ENCODE measurements at regions not wholly inside any gene's neighbourhood (a gene's known extent, or its start where the extent isn't known, plus 50 kb on each side); places are given as distances from the start of the nearest gene placed in this dataset.

DNA sequence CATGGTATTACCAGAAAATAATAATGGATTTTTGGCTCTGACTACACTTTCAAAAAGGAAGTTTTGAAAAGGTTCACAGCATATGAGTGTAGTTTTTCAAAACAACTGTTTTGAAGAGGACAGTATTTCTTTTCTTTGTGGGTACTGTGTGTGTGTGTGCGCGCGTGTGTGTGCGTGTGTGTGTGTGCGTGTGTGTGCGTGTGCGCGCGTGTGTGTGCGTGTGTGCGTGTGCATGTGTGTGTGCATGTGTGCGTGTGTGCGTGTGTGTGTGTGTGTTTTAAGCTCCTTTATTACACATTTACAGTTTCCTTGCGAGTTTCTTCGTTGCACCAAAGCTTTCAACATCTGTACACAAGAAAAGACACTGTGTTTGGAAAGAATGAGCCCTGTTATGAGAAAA, 755.4 kb downstream of the SH3BGRL start:
- no peak for DNase-seq (ENCODE audit: low spot score)

DNA sequence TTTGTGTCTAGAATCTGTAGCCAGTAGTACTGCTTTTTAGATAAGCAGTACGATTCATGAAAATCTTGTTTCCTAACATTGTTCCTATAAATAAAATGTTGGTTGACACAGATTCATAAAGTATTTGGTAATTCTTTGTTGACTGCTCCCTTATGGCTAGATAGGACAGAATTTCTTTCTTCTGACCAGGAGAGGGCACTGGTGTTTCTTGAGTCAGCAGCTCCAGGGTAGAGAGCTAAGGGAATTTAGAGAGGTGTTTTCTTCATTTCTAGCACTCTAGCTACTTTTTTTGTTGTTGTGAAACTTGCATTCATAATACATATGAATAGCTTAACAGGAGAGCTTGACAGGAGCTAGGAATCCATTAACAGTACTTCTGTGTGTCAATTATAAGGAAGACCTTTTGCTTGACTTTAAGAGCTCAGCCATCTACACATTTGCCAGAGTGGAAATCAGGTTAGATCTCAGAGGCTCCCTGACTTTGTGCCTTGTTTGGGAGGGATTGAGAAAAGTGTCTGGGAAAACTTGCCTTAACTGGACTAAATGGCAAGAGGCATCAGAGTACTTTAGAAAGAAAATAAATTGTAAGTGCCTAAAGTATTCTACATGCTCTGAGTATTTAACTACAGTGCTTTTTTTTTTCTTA, 756.1 kb downstream of the SH3BGRL start:
- H3K9ac ChIP-seq (ENCODE audit: low read depth in 1 of 2, low read length in 2 of 2), result no peak overlapping the region
- no peak overlapping the region for H3K4me3 ChIP-seq (ENCODE audit: low read depth in 1 of 3, low read length in 3 of 3)
- H3K9me3 ChIP-seq (ENCODE audit: control insufficient read depth in 4 of 4, low read length in 3 of 4), result no peaks in the 10 kb centered on the region
- H3K4me1 ChIP-seq (ENCODE audit: control insufficient read depth in 4 of 4, insufficient read depth in 4 of 4, low read length in 3 of 4), result peaks cover 0 to 4% (median 0%) of the 10 kb centered on the region in 4 donors
- no peak for DNase-seq (ENCODE audit: low spot score)
- no peak overlapping the region for H3K27ac ChIP-seq (ENCODE audit: low read depth in 1 of 2, low read length in 2 of 2)
- no peaks in the 10 kb centered on the region for H3K27me3 ChIP-seq (ENCODE audit: control insufficient read depth in 4 of 4, insufficient read depth in 4 of 4, low read length in 3 of 4)
- TF ChIP-seq NR2F2 (IDR thresholded peaks at IDR 0.05) (no peak), SP1 (IDR thresholded peaks at IDR 0.05) (no peak), FOXA1 (IDR thresholded peaks at IDR 0.05) (peak; percentile 40), YY1 (IDR thresholded peaks at IDR 0.05) (no peak), EGR1 (IDR thresholded peaks at IDR 0.05; ENCODE audit: low read depth in 2 of 2) (no peak), RAD21 (IDR thresholded peaks at IDR 0.05) (peak; percentile 83 to 87)
- TF ChIP-seq, protein P1, sequence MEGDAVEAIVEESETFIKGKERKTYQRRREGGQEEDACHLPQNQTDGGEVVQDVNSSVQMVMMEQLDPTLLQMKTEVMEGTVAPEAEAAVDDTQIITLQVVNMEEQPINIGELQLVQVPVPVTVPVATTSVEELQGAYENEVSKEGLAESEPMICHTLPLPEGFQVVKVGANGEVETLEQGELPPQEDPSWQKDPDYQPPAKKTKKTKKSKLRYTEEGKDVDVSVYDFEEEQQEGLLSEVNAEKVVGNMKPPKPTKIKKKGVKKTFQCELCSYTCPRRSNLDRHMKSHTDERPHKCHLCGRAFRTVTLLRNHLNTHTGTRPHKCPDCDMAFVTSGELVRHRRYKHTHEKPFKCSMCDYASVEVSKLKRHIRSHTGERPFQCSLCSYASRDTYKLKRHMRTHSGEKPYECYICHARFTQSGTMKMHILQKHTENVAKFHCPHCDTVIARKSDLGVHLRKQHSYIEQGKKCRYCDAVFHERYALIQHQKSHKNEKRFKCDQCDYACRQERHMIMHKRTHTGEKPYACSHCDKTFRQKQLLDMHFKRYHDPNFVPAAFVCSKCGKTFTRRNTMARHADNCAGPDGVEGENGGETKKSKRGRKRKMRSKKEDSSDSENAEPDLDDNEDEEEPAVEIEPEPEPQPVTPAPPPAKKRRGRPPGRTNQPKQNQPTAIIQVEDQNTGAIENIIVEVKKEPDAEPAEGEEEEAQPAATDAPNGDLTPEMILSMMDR (IDR thresholded peaks at IDR 0.05; ENCODE audit: low read depth, low read length, missing input control), result peak; percentile 53
- TF ChIP-seq, protein P2, sequence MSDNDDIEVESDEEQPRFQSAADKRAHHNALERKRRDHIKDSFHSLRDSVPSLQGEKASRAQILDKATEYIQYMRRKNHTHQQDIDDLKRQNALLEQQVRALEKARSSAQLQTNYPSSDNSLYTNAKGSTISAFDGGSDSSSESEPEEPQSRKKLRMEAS (IDR thresholded peaks at IDR 0.05), result no peak
- no peaks in the 10 kb centered on the region for H3K36me3 ChIP-seq (ENCODE audit: control insufficient read depth in 4 of 4, insufficient read depth in 3 of 4, low read depth in 1 of 4, low read length in 3 of 4)
- 4% methylated on average over 1 of the region's 1 CpG for WGBS

More for the DNA sequence above, 755.4 kb downstream of the SH3BGRL start:
- Histone ChIP-seq H3K9ac (ENCODE audit: low read depth in 1 of 2, low read length in 2 of 2) (no peak overlapping the region), H3K4me1 (ENCODE audit: control insufficient read depth in 4 of 4, insufficient read depth in 4 of 4, low read length in 3 of 4) (peaks cover 0 to 4% (median 0%) of the 10 kb centered on the region in 4 donors), H3K9me3 (ENCODE audit: control insufficient read depth in 4 of 4, low read length in 3 of 4) (no peaks in the 10 kb centered on the region), H3K27me3 (ENCODE audit: control insufficient read depth in 4 of 4, insufficient read depth in 4 of 4, low read length in 3 of 4) (no peaks in the 10 kb centered on the region), H3K4me3 (ENCODE audit: low read depth in 1 of 3, low read length in 3 of 3) (no peak overlapping the region), H3K36me3 (ENCODE audit: control insufficient read depth in 4 of 4, insufficient read depth in 3 of 4, low read depth in 1 of 4, low read length in 3 of 4) (no peaks in the 10 kb centered on the region), H3K27ac (ENCODE audit: low read depth in 1 of 2, low read length in 2 of 2) (no peak overlapping the region)
- 71% methylated on average over 15 of the region's 15 CpGs for WGBS
- TF ChIP-seq, protein P3, sequence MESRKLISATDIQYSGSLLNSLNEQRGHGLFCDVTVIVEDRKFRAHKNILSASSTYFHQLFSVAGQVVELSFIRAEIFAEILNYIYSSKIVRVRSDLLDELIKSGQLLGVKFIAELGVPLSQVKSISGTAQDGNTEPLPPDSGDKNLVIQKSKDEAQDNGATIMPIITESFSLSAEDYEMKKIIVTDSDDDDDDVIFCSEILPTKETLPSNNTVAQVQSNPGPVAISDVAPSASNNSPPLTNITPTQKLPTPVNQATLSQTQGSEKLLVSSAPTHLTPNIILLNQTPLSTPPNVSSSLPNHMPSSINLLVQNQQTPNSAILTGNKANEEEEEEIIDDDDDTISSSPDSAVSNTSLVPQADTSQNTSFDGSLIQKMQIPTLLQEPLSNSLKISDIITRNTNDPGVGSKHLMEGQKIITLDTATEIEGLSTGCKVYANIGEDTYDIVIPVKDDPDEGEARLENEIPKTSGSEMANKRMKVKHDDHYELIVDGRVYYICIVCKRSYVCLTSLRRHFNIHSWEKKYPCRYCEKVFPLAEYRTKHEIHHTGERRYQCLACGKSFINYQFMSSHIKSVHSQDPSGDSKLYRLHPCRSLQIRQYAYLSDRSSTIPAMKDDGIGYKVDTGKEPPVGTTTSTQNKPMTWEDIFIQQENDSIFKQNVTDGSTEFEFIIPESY (IDR thresholded peaks at IDR 0.05), result no peak
- no peak for TF ChIP-seq YY1 (IDR thresholded peaks at IDR 0.05)
- no peak for TF ChIP-seq FOXA2 (IDR thresholded peaks at IDR 0.05)
- no peak for TF ChIP-seq JUND (IDR thresholded peaks at IDR 0.05)
- TF ChIP-seq NR2F2 (IDR thresholded peaks at IDR 0.05), result no peak
- no peak for TF ChIP-seq FOXA1 (IDR thresholded peaks at IDR 0.05)
- TF ChIP-seq, protein P4, sequence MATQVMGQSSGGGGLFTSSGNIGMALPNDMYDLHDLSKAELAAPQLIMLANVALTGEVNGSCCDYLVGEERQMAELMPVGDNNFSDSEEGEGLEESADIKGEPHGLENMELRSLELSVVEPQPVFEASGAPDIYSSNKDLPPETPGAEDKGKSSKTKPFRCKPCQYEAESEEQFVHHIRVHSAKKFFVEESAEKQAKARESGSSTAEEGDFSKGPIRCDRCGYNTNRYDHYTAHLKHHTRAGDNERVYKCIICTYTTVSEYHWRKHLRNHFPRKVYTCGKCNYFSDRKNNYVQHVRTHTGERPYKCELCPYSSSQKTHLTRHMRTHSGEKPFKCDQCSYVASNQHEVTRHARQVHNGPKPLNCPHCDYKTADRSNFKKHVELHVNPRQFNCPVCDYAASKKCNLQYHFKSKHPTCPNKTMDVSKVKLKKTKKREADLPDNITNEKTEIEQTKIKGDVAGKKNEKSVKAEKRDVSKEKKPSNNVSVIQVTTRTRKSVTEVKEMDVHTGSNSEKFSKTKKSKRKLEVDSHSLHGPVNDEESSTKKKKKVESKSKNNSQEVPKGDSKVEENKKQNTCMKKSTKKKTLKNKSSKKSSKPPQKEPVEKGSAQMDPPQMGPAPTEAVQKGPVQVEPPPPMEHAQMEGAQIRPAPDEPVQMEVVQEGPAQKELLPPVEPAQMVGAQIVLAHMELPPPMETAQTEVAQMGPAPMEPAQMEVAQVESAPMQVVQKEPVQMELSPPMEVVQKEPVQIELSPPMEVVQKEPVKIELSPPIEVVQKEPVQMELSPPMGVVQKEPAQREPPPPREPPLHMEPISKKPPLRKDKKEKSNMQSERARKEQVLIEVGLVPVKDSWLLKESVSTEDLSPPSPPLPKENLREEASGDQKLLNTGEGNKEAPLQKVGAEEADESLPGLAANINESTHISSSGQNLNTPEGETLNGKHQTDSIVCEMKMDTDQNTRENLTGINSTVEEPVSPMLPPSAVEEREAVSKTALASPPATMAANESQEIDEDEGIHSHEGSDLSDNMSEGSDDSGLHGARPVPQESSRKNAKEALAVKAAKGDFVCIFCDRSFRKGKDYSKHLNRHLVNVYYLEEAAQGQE (IDR thresholded peaks at IDR 0.05), result no peak
- TF ChIP-seq, protein P1 (IDR thresholded peaks at IDR 0.05; ENCODE audit: low read depth, low read length, missing input control), result no peak
- TF ChIP-seq TAF1 (conservative IDR thresholded peaks at IDR 0.05), result no peak
- no peak for TF ChIP-seq EGR1 (IDR thresholded peaks at IDR 0.05; ENCODE audit: low read depth in 2 of 2)
- no peak for TF ChIP-seq SP1 (IDR thresholded peaks at IDR 0.05)
- no peak for TF ChIP-seq RXRA (IDR thresholded peaks at IDR 0.05)
- TF ChIP-seq GABPA (IDR thresholded peaks at IDR 0.05 in 1 of 2, conservative IDR thresholded peaks at IDR 0.05 in 1 of 2), result no peak

Data from liver (tissue), 8 donors.